H54 (cell line): ENCODE measurements at regions not wholly inside any gene's neighbourhood (a gene's known extent, or its start where the extent isn't known, plus 50 kb on each side); places are given as distances from the start of the nearest gene placed in this dataset.
"Not testable (repeated sequence)": the region's sequence is repeated elsewhere in the genome, so short reads cannot be mapped to it uniquely, and the experiment has no call there.

ENCODE experiments used
- DNase-seq: peaks from one replicate; pipeline ENCODE4 v3.0.0; 2011; ENCODE audit warnings: low spot score, mixed read lengths; ENCODE audit not compliant: insufficient read length
- FAIRE-seq: peaks from 3 replicates; lab custom pipeline; 2011; peaks lifted over from hg19 to GRCh38; lab: Jason Lieb, UNC
- POLR2A ChIP-seq: IDR thresholded peaks from 2 replicates; pipeline ENCODE4 v1.6.1; 2011; ENCODE audit warnings: low read depth, mild to moderate bottlenecking, low read length

DNA sequence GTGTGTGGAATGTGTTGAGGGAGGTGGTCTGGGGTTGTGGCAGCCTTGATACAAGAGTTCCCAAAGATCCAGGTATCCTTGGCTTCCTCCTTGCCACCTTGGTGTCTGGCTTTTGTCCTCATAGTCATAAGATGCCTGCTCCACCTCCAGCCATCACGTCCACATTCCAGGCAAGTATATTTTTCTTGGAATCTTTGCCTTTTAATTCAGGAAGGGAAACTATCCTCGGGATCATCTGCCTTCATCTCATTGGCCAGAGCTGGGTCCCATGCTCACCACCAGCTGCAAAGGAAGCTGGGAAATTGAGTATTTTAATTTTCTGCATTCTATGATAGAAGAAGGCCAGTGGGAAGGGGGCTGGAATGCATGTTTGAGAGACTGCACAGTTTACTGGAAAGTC, 186.7 kb downstream of the C9orf50 start:
- no peak for DNase-seq

DNA sequence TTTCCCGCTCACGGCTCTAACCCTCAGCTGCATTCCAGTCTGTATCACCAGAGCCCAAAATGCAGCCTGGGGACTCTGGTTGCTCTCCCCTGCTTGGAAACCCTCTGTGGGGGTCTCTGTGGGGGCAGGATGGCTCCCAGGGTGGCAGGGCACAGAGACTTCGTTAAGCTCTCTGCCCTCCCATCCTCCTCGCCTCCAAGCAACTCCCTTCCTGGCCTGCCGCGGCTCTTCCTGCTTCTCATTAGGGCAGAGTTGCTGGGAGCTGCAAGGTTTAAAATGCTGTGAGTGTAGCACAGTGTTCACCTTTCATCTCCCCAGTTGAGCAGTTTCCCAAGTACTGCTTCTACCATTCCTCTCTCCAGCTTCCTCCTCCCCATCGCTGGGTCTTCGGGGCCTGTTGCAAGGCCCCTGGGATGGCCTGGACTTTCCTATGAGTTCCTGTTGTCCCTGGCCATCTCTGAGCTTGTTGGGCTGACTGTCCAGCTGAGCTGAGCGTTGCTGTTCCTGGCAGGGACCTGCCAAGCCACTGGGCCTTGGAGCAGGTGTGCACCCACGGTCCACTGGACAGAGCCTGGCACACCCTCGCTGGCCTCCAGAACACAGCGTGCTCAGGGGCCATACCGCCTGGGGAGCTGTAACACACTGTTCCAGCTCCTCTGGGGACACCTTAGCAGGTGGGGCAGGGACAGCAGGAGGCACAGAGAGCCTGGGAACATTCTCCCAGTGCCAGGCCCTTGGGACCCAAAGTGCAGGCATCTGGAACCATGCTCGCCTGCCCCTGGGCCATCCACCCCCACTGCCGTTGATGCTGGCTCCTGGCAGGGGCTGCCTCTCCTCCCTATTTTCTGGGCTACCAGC, 188.4 kb downstream of the C9orf50 start:
- no peak for TF ChIP-seq POLR2A
- DNase-seq (no peak), FAIRE-seq (no peak)

More for the DNA sequence above, 186.7 kb downstream of the C9orf50 start:
- TF ChIP-seq POLR2A: no peak
- no peak for FAIRE-seq

GRCh38 chr9:129430940-129431643, 189.8 kb downstream of the C9orf50 start:
- FAIRE-seq (no peak), DNase-seq (no peak)
- TF ChIP-seq POLR2A: no peak

DNA sequence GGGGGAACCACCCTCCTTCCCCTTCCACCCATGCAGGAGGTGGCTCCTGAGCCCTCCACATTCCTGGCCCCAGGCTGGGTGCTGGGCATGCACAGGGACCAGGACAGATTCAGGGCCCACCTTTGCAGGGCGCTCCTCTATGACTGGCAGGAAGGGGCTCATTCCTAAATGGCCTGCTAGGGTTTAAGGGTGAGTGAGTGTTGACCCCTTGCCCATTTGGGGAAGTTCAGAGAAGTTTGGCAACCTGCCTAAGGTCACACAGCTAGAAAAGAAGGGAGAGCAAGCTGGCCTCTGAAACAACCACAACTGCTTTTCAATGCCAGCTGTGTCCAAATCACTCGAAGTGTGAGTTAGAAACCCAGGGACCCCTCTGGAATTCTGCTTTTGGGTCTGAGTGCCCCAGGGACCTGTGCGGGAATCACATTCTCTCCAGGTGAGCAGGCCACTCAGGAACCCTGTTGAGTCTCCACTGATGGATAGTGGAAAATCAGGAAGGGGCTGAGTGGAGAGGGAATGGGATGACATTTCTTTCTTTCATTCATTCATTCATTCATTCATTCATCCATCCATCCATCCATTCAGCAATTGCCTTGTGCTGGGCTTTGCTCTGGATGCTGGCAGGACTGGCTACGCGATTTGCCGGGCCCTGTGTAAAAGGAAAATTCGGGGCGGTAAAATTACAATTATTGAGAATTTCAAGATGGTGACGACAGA, 191.9 kb downstream of the C9orf50 start:
- FAIRE-seq (no peak), DNase-seq (no peak)

DNA sequence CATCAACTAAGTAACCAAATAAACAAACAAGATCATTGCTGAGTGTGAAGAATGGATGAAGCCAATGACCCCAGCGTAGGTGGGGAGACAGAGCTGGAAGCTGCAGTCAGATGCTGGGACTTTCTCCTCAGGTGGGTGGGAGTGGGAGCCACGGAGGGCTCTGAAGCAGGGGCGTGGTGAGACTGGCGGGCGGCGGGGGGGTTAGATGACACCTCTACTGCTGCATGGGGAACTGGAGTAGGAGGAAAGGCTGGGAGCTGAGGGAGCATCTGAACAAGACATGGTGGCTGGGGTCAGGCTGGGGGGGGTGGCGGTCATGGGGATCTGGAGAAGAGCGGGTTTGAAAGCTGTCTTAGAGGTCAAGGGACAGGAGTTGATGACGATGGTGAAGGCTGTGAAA, 193.8 kb downstream of the C9orf50 start:
- DNase-seq (no peak), FAIRE-seq (no peak)
- no peak for TF ChIP-seq POLR2A

More for the DNA sequence above, 191.9 kb downstream of the C9orf50 start:
- no peak for TF ChIP-seq POLR2A

DNA sequence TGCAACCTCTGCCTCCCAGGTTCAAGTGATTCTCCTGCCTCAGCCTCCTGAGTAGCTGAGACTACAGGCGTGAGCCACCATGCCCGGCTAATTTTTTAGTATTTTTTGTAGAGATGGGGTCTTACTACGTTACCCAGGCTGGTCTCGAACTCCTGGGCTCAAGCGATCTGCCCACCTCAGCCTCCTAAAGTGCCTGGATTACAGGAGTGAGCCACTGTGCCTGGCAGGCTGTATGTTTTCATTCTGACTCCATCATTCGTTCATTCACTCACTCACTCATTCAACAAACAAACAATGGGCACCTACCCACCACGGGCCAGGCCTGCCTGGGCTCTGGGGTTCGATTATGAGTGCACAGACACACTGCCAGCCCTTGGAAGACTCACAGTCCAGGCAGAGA, 197.1 kb downstream of the C9orf50 start:
- FAIRE-seq, DNase-seq: not testable (repeated sequence)

- DNase-seq (no peak), FAIRE-seq (no peak)
- no peak for TF ChIP-seq POLR2A
Observed at GRCh38 chr9:129423216-129423615, 197.7 kb downstream of the C9orf50 start.

- FAIRE-seq (no peak), DNase-seq (no peak)
- no peak for TF ChIP-seq POLR2A
Observed at GRCh38 chr9:129422843-129423192, 198.1 kb downstream of the C9orf50 start.

DNA sequence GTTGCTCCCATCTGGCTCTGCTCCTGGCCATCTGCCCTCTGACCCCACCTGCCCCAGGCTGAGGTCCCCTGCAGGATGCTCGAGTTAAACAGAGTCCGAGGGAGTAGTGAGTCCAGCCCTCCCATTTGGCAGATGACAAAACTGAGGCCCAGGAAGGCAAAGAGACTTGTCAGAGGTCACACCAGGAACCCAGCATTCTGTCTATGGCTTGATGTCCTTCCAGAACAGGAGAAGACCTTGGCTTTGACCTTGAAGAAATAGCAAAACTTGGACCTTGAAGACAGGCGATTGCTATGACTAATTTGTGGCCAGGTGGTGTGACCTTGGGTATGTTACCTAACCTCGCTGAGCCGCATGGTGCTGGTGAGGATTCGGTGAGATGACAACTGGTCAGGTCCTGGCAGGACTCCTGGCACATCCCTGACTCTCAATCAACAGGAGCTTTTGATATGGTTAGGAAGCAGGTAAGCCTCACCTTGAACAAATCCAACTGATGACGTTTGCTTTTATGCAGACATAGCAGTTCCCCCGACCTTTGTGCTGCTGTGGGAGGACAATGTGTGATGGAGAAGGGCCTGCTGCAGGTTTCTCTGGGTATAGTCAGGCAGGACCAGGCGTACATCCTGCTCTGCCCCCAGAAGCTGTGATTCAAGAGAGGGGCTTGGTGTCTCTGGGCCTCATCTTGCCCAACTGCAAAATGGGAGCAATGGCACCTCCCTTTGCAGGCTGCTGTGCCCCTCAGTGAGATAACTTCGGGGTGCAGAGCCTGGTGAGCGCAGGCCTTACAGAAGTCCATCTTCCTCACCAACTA, 198.7 kb downstream of the C9orf50 start:
- FAIRE-seq: no peak

DNA sequence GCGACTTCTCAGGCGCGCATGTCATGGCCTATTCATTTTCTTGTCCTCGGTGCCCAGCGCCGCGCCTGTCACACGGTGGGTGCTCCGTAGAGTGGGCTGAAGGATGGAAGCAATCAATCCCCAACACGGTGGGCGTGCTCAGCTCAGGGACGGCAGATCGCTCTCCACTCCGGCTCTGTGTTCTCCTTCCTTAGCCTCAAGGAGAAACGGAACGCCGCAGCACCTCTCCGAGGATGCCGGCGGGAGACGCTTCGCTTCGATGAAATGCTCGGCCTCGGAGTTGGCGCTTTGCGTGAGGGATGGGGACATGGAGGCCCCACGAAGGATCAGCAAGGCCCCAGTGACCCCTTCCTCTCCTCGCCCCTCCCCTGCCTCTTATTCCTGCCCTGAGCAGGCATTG, 199.5 kb downstream of the C9orf50 start:
- FAIRE-seq: no peak
- DNase-seq: no peak
- no peak for TF ChIP-seq POLR2A

More for the DNA sequence above, 198.7 kb downstream of the C9orf50 start:
- DNase-seq: no peak
- TF ChIP-seq POLR2A: no peak

- TF ChIP-seq POLR2A: no peak
- FAIRE-seq (no peak), DNase-seq (no peak)
Observed at GRCh38 chr9:129420721-129421120, 200.2 kb downstream of the C9orf50 start.

DNA sequence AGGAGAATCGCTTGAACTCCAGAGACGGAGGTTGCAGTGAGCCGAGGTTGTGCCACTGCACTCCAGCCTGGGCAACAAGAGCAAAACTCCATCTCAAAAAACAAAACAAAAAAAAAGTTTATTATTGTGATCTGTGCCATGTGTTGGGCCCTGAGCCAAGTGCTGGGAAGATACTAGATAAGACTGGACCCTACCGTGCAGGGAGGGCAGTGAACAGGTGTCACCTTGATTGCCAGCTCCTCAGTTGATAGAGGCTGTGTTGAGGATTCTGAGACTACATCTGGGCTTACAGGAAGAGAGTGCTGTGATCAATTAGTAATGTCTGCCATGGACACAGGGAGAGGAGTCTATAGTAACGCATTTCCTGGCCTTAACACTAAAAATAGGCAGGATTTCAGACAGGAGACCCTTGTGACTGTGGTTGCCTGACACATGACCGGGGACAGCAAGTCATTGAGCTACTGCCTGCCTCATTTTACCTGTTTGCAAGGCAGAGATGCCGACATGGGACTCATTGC, 201.5 kb downstream of the C9orf50 start:
- TF ChIP-seq POLR2A: no peak
- FAIRE-seq: no peak
- DNase-seq: no peak

GRCh38 chr9:129418451-129418850, 202.4 kb downstream of the C9orf50 start:
- no peak for TF ChIP-seq POLR2A
- DNase-seq: no peak
- no peak for FAIRE-seq
